ENCODE measurements at regions not wholly inside any gene's neighbourhood (a gene's known extent, or its start where the extent isn't known, plus 50 kb on each side); places are given as distances from the start of the nearest gene placed in this dataset.
A peak's percentile ranks its signal among the peaks of the same experiment; 100 is the strongest.

- in situ Hi-C loops (cut with MboI), result no loop called here
- Histone ChIP-seq H4K20me1 (replicated peaks; ENCODE audit: control insufficient read depth, insufficient read depth, low read length) (no peaks in the 10 kb centered on the region), H3K4me2 (ENCODE audit: insufficient read depth, low read length) (peak overlapping the region; percentile 2; the same call in 1 of the 2 replicates), H2AFZ (ENCODE audit: low read depth, low read length) (peak overlapping the region; percentile 10; the same call in 1 of the 2 replicates), H3K9ac (ENCODE audit: insufficient read depth in 1 of 2, low read depth in 2 of 2, low read length in 2 of 2) (no peak overlapping the region), H3K9me3 (replicated peaks; ENCODE audit: control insufficient read depth, insufficient read depth, low read depth, low read length) (no peaks in the 10 kb centered on the region), H3K4me1 (replicated peaks in 1 of 2; ENCODE audit: control insufficient read depth in 2 of 2, insufficient read depth in 2 of 2, low read length in 2 of 2) (no peaks in the 10 kb centered on the region), H3K36me3 (ENCODE audit: control insufficient read depth, insufficient read depth, low read length) (no peaks in the 10 kb centered on the region), H3K9me1 (ENCODE audit: control insufficient read depth, insufficient read depth, low read length) (no peaks in the 10 kb centered on the region), H3K79me2 (ENCODE audit: control insufficient read depth, insufficient read depth, low read length) (no peaks in the 10 kb centered on the region), H3K27ac (ENCODE audit: extremely low read depth, low read depth, low read length) (no peak overlapping the region), H3K4me3 (no peak overlapping the region), H3K27me3 (ENCODE audit: control insufficient read depth in 2 of 2, insufficient read depth in 2 of 2, low read length in 2 of 2) (peaks cover 2 to 6% of the 10 kb centered on the region in 2 experiments; a peak in 4 of 5 replicates)
- BruUV-seq (replicated peaks), result no TSS peak
- peak; percentile 71 for ATAC-seq
- 6% methylated on average over 9 of the region's 9 CpGs for WGBS (ENCODE audit: insufficient coverage, low coverage, missing lambda C conversion rate)
- ChIA-PET CTCF (ENCODE audit: low intra/inter-chr PET ratio) (interaction anchor here (0.6 kb wide), 1 partner anchor 29 kb away, joined by 4 read pairs; no protein-coding TSS in a partner anchor), POLR2A (interaction anchor here (0.5 to 1.5 kb wide), 2 partner anchors 18 to 65 kb away, joined by 3 to 4 read pairs; no protein-coding TSS in a partner anchor)
- DNase-seq (ENCODE audit: extremely low read depth in 1 of 4, low spot score in 3 of 4), result peak in 1 of 4 experiments; percentile 28
- intact Hi-C loops (cut with micrococcal nuclease), result no loop called here
- FAIRE-seq, result peak; percentile 42
- peak; percentile 45 for TF ChIP-seq NFYB (IDR thresholded peaks at IDR 0.05; ENCODE audit: extremely low read depth, insufficient read length)
- TF ChIP-seq MAX (CRISPR knock-in tag; IDR thresholded peaks at IDR 0.05), result no peak
- no peak for TF ChIP-seq MGA (IDR thresholded peaks at IDR 0.05)
- no peak for TF ChIP-seq CCAR2 (IDR thresholded peaks at IDR 0.05; ENCODE audit: low read depth, low read length)
- TF ChIP-seq GABPA (tag; conservative IDR thresholded peaks at IDR 0.05; ENCODE audit: low read depth), result peak; percentile 51; the same call in 1 of the 2 replicates
- peak; percentile 98 for TF ChIP-seq MAFF (IDR thresholded peaks at IDR 0.05; ENCODE audit: low read length)
- peak; percentile 99 for TF ChIP-seq MAFG (tag; conservative IDR thresholded peaks at IDR 0.05)
- peak; percentile 81 for TF ChIP-seq NFIC (IDR thresholded peaks at IDR 0.05)
Measured at GRCh38 chr3:46110701-46111493, 83.6 kb upstream of the XCR1 start.
